ENCODE measurements at regions not wholly inside any gene's neighbourhood (a gene's known extent, or its start where the extent isn't known, plus 50 kb on each side); places are given as distances from the start of the nearest gene placed in this dataset.

DNA sequence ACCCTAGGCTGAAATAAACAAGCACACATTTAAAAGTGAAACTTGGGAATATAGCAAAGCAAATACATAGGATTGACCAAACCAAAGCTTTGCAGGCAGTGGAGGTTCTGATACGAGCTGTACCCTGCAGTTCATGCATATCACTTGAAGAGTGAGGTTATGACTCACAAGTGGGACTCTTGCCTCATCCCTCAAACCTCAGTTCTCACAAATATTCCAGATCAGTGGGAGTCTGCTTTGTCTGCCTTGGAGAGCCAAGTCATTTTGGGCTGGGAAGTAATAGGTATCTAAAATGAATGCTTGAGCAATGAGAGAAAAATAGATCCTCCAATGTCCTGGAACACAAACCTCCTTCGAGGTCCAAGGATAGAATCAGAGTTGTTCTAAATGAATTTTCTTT, 116.4 kb downstream of the LRIG3 start:
- H3K4me3 ChIP-seq (replicated peaks in 1 of 2; ENCODE audit: low read depth in 2 of 2, low read length in 2 of 2) = no peak overlapping the region
- TF ChIP-seq, protein P1, sequence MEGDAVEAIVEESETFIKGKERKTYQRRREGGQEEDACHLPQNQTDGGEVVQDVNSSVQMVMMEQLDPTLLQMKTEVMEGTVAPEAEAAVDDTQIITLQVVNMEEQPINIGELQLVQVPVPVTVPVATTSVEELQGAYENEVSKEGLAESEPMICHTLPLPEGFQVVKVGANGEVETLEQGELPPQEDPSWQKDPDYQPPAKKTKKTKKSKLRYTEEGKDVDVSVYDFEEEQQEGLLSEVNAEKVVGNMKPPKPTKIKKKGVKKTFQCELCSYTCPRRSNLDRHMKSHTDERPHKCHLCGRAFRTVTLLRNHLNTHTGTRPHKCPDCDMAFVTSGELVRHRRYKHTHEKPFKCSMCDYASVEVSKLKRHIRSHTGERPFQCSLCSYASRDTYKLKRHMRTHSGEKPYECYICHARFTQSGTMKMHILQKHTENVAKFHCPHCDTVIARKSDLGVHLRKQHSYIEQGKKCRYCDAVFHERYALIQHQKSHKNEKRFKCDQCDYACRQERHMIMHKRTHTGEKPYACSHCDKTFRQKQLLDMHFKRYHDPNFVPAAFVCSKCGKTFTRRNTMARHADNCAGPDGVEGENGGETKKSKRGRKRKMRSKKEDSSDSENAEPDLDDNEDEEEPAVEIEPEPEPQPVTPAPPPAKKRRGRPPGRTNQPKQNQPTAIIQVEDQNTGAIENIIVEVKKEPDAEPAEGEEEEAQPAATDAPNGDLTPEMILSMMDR (IDR thresholded peaks at IDR 0.05; ENCODE audit: low read depth, low read length) = no peak
- peak; percentile 80 to 83 for DNase-seq (ENCODE audit: low read depth in 2 of 2)

DNA sequence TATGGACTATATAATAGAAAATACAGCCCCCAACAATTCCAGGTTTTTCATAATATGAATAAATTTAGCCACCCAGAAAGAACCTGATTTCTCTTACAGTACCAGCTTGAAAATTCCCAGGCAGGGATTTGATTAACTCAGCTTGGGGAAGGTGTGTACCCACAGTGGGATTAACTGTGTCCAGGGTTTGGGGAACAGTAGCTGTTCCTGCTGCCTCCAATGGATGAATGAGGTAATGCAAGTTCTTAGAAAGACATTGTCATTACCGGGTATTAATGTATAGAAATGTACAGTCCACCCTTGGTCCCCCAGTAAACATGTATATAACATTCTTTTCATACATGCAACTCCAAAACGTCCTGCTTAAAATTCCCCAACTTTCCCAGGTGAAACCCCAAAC, 115.6 kb downstream of the LRIG3 start:
- TF ChIP-seq, protein P1 (IDR thresholded peaks at IDR 0.05; ENCODE audit: low read depth, low read length) = peak; percentile 47
- DNase-seq (ENCODE audit: low read depth in 2 of 2) = no peak
- H3K4me3 ChIP-seq (replicated peaks in 1 of 2; ENCODE audit: low read depth in 2 of 2, low read length in 2 of 2) = no peak overlapping the region

DNA sequence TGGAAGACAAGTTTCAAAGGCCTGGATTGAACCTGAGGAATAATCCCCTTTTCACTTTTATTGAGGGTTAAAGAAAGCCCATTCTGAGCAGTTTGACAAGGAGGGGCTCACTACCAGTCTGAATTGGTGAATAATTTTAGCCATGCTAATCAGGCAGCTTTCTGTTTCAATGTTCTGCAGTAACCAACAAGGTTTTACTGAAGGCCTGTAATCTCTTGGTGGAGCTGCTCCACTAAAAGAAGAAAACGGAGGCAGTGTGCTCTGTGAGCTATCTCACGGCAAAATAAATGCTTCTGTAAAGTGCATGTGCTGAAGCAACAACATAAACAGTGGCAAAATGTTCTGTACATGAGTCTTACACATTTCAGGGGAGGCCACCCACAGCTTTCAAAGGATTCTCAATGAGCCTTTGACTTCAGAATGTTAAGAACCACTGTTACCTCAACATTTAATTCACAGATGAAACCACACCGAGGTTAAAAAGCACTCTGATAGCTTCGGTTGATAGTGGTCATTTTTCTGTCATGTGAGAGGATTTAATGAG, 111.2 kb downstream of the LRIG3 start:
- TF ChIP-seq, protein P1 (IDR thresholded peaks at IDR 0.05; ENCODE audit: low read depth, low read length) = no peak
- no peak for DNase-seq (ENCODE audit: low read depth in 2 of 2)
- H3K4me3 ChIP-seq (replicated peaks in 1 of 2; ENCODE audit: low read depth in 2 of 2, low read length in 2 of 2) = no peak overlapping the region

DNA sequence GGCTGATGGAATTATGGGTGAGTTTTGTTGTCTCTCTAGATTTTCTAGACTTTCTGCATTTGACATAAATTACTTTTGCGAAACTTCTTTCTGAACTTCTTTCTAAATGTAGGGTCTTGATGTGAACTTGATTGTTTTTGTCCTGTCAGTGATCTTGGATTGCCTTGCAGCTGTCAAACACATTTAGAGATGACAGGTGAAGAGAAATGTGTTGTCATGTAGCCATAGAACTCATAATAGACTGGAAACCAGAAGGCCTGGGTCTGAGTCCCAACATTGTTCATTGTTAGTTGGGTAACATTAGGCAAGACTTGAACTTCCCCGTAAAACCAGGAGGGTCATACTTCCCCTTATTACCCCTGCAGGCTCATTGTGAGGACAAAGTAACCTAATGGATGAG, 109.0 kb downstream of the LRIG3 start:
- TF ChIP-seq, protein P1 (IDR thresholded peaks at IDR 0.05; ENCODE audit: low read depth, low read length) = no peak
- H3K4me3 ChIP-seq (replicated peaks in 1 of 2; ENCODE audit: low read depth in 2 of 2, low read length in 2 of 2) = no peak overlapping the region
- DNase-seq (ENCODE audit: low read depth in 2 of 2) = no peak

DNA sequence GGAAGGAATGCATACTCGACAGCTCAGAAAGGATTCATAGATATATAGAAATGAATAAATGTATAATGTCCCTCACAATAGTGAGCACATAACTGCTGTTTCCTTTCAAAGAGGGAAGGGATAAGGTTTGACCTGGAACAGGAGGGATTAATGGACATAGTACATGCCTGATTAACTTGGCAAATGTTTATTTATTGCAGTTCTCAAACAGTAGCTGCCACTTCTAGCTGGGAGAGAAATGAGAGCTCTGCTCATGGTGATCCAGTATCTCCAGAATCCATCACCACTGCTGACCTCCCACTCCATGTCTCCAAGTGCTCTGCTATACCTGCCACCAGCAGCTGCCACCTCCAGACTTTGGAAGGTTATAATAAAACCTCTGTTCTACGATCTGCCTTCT, 108.1 kb downstream of the LRIG3 start:
- TF ChIP-seq, protein P1 (IDR thresholded peaks at IDR 0.05; ENCODE audit: low read depth, low read length) = no peak
- DNase-seq (ENCODE audit: low read depth in 2 of 2) = no peak
- no peak overlapping the region for H3K4me3 ChIP-seq (replicated peaks in 1 of 2; ENCODE audit: low read depth in 2 of 2, low read length in 2 of 2)

DNA sequence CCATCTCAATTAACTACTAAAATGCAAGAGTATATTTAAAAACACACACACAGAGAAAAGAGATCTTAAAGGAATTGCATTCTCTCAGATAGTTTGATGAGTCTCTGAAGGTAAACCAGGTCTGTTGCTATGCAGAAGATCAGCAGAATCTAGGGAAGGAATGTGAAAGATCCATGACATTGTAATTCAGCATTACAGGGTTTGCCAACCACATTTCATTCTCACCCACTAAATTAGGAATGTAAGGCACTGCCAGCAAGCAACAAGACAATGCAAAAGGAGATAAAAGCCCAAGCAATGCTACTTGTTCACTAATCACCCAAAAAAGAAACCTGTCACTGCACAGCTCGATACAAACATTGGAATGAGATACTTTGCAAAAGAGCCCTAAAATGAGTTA, 106.3 kb downstream of the LRIG3 start:
- H3K4me3 ChIP-seq (replicated peaks in 1 of 2; ENCODE audit: low read depth in 2 of 2, low read length in 2 of 2) = no peak overlapping the region
- TF ChIP-seq, protein P1 (IDR thresholded peaks at IDR 0.05; ENCODE audit: low read depth, low read length) = no peak
- peak in 1 of 2 donors; percentile 20 for DNase-seq (ENCODE audit: low read depth in 2 of 2)

DNA sequence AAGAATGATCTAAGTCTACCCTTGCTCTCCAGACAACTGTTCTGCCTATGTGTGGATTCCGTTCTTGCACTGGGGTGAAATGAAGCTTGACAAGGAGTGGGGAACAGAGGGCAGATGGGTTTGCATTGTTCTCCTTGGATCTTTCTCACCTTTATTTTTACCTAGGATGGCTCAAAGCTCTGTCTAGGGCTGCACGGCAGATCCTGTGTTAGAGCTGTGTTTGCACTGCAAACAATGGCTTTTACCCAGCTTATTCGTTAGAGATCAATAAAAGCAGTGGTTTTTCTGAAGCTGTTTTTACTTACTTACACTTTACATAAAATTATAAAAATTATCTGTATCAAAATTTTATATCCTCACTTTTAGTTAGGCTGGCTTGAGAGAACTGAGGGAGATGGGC, 105.1 kb downstream of the LRIG3 start:
- no peak for DNase-seq (ENCODE audit: low read depth in 2 of 2)
- H3K4me3 ChIP-seq (replicated peaks in 1 of 2; ENCODE audit: low read depth in 2 of 2, low read length in 2 of 2) = no peak overlapping the region
- TF ChIP-seq, protein P1 (IDR thresholded peaks at IDR 0.05; ENCODE audit: low read depth, low read length) = no peak

Measured in cardiac fibroblast (primary cell).